ENCODE measurements at regions not wholly inside any gene's neighbourhood (a gene's known extent, or its start where the extent isn't known, plus 50 kb on each side); places are given as distances from the start of the nearest gene placed in this dataset.

- DNase-seq: no peak
- Histone ChIP-seq H3K36me3 (ENCODE audit: control insufficient read depth in 2 of 3, insufficient read depth in 3 of 3, low read length in 3 of 3) (no peaks in the 10 kb centered on the region), H3K9me3 (ENCODE audit: control insufficient read depth in 2 of 3, insufficient read depth in 1 of 3, low read length in 3 of 3) (peaks cover 0 to 4% (median 3%) of the 10 kb centered on the region in 3 donors), H3K9ac (ENCODE audit: low read length in 3 of 3) (no peak overlapping the region), H3K4me1 (ENCODE audit: control insufficient read depth in 2 of 3, insufficient read depth in 2 of 3, low read depth in 1 of 3, low read length in 3 of 3) (no peaks in the 10 kb centered on the region), H3K27me3 (ENCODE audit: control insufficient read depth, insufficient read depth, low read length) (no peaks in the 10 kb centered on the region), H3K4me3 (ENCODE audit: low read length in 3 of 3) (no peak overlapping the region), H3K27ac (ENCODE audit: low read depth in 2 of 2, low read length in 2 of 2) (no peak overlapping the region)
- TF ChIP-seq, protein P1, sequence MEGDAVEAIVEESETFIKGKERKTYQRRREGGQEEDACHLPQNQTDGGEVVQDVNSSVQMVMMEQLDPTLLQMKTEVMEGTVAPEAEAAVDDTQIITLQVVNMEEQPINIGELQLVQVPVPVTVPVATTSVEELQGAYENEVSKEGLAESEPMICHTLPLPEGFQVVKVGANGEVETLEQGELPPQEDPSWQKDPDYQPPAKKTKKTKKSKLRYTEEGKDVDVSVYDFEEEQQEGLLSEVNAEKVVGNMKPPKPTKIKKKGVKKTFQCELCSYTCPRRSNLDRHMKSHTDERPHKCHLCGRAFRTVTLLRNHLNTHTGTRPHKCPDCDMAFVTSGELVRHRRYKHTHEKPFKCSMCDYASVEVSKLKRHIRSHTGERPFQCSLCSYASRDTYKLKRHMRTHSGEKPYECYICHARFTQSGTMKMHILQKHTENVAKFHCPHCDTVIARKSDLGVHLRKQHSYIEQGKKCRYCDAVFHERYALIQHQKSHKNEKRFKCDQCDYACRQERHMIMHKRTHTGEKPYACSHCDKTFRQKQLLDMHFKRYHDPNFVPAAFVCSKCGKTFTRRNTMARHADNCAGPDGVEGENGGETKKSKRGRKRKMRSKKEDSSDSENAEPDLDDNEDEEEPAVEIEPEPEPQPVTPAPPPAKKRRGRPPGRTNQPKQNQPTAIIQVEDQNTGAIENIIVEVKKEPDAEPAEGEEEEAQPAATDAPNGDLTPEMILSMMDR (IDR thresholded peaks at IDR 0.05; ENCODE audit: borderline replicate concordance, extremely low read depth, insufficient read depth): no peak
- intact Hi-C loops (cut with DNase I): no loop called here
- no peak for FAIRE-seq
Observed at GRCh38 chr1:68780919-68781318, 284.0 kb upstream of the DEPDC1 start.

DNA sequence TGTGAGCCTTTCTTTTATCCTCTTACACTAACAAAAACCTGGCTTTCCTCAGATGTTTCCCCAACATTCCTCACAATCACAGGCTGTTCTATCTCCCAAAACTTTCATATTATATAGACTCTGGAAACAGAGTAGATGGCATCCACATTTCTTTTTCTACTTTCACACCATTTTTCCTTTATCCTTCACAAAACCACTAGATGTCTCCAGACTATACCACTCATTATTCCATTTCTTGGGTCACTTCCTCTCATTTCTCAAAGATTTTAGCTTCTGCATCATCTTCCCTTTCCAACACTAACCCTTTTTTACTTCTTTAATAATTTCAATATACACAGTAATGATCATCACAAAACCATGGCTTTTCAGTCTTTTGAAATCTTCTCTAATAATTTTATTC is 286.0 kb upstream of the DEPDC1 start:
- no peak overlapping the region for H3K9ac ChIP-seq (ENCODE audit: low read length in 3 of 3)
- H3K27me3 ChIP-seq (ENCODE audit: control insufficient read depth, insufficient read depth, low read length): no peaks in the 10 kb centered on the region
- TF ChIP-seq, protein P1 (IDR thresholded peaks at IDR 0.05; ENCODE audit: borderline replicate concordance, extremely low read depth, insufficient read depth): no peak
- H3K27ac ChIP-seq (ENCODE audit: low read depth in 2 of 2, low read length in 2 of 2): no peak overlapping the region
- FAIRE-seq: no peak
- H3K4me1 ChIP-seq (ENCODE audit: control insufficient read depth in 2 of 3, insufficient read depth in 2 of 3, low read depth in 1 of 3, low read length in 3 of 3): no peaks in the 10 kb centered on the region
- no peak overlapping the region for H3K4me3 ChIP-seq (ENCODE audit: low read length in 3 of 3)
- peaks cover 0 to 4% (median 3%) of the 10 kb centered on the region in 3 donors for H3K9me3 ChIP-seq (ENCODE audit: control insufficient read depth in 2 of 3, insufficient read depth in 1 of 3, low read length in 3 of 3)
- DNase-seq: no peak
- H3K36me3 ChIP-seq (ENCODE audit: control insufficient read depth in 2 of 3, insufficient read depth in 3 of 3, low read length in 3 of 3): no peaks in the 10 kb centered on the region
- intact Hi-C loops (cut with DNase I): no loop called here

DNA sequence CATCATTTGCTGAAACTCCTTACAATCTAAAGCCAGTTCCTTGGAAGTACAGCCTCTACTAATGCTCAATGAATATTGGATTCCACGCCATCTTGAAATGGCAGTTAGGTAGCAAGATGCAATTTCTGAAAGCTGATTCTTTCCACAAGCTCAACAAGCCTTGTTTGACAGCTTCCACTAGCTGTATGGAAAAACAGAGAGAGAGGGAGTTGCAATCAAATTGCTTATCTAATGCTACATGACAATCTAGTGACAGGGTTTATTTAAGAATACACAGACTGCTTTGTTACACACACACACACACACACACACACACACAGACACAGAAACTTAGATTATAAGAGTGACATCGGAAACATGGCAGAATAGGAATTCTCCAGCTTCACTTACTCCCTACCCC is 288.4 kb upstream of the DEPDC1 start:
- no peaks in the 10 kb centered on the region for H3K9me3 ChIP-seq (ENCODE audit: control insufficient read depth in 2 of 3, insufficient read depth in 1 of 3, low read length in 3 of 3)
- no peak overlapping the region for H3K27ac ChIP-seq (ENCODE audit: low read depth in 2 of 2, low read length in 2 of 2)
- no peaks in the 10 kb centered on the region for H3K27me3 ChIP-seq (ENCODE audit: control insufficient read depth, insufficient read depth, low read length)
- H3K9ac ChIP-seq (ENCODE audit: low read length in 3 of 3): no peak overlapping the region
- intact Hi-C loops (cut with DNase I): no loop called here
- DNase-seq (no peak), FAIRE-seq (no peak)
- TF ChIP-seq, protein P1 (IDR thresholded peaks at IDR 0.05; ENCODE audit: borderline replicate concordance, extremely low read depth, insufficient read depth): no peak
- H3K4me3 ChIP-seq (ENCODE audit: low read length in 3 of 3): no peak overlapping the region
- no peaks in the 10 kb centered on the region for H3K36me3 ChIP-seq (ENCODE audit: control insufficient read depth in 2 of 3, insufficient read depth in 3 of 3, low read length in 3 of 3)
- H3K4me1 ChIP-seq (ENCODE audit: control insufficient read depth in 2 of 3, insufficient read depth in 2 of 3, low read depth in 1 of 3, low read length in 3 of 3): no peaks in the 10 kb centered on the region

GRCh38 chr1:68788762-68789161 is 291.9 kb upstream of the DEPDC1 start:
- TF ChIP-seq, protein P1 (IDR thresholded peaks at IDR 0.05; ENCODE audit: borderline replicate concordance, extremely low read depth, insufficient read depth): no peak
- FAIRE-seq (no peak), DNase-seq (no peak)
- Histone ChIP-seq H3K27ac (ENCODE audit: low read depth in 2 of 2, low read length in 2 of 2) (no peak overlapping the region), H3K9me3 (ENCODE audit: control insufficient read depth in 2 of 3, insufficient read depth in 1 of 3, low read length in 3 of 3) (no peaks in the 10 kb centered on the region), H3K27me3 (ENCODE audit: control insufficient read depth, insufficient read depth, low read length) (no peaks in the 10 kb centered on the region), H3K4me3 (ENCODE audit: low read length in 3 of 3) (no peak overlapping the region), H3K36me3 (ENCODE audit: control insufficient read depth in 2 of 3, insufficient read depth in 3 of 3, low read length in 3 of 3) (no peaks in the 10 kb centered on the region), H3K4me1 (ENCODE audit: control insufficient read depth in 2 of 3, insufficient read depth in 2 of 3, low read depth in 1 of 3, low read length in 3 of 3) (no peaks in the 10 kb centered on the region), H3K9ac (ENCODE audit: low read length in 3 of 3) (no peak overlapping the region)
- intact Hi-C loops (cut with DNase I): no loop called here

Measured in kidney (tissue), 13 donors.